ENCODE measurements at regions not wholly inside any gene's neighbourhood (a gene's known extent, or its start where the extent isn't known, plus 50 kb on each side); places are given as distances from the start of the nearest gene placed in this dataset.

DNA sequence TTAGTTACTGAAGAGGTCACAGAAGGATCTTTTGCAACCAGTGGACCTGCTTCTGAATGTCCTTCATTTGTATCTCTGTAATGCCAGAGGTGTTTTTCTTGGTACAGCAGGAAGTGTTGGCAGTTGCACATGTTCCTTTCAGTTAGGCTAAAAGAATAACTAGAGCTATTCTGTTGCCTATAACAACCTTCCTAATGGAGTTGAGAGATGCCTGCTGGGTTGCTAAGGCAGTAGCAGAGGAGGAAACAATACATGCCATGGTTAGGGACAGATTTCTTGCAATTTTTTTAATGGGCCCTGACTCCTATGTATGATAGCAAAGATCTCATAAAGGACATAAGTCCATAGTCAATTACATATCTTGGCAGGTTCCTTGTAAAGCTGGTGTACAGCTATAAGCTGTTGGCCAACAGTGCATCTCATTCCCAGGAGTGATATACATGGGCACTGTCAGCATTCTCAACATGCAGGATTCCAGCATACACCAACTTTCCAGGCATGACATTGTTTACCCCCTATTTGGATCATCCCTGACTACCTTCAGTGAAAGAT, 556.6 kb downstream of the CCER1 start:
- Histone ChIP-seq H2AFZ (ENCODE audit: low read length) (no peak overlapping the region), H3K27me3 (ENCODE audit: control insufficient read depth, insufficient read depth, low read length) (no peaks in the 10 kb centered on the region)

DNA sequence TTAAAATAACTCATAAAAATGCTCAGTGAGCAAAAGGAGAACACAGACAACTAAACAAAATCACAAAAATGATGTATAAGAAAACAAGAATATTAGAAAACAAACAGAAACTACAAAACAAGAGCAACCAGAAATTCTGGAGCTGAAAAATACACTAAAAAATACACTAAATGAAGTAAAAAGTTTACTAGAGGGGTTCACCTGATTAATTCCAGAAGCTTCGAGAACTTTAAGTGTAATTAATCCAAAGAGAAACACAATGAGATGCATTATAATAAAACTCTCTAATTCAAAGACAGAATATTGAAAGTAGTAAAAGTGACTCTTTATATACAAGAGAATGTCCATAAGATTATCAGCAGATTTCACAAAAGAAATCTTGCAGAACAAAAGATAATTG, 558.4 kb downstream of the CCER1 start:
- no peaks in the 10 kb centered on the region for H3K27me3 ChIP-seq (ENCODE audit: control insufficient read depth, insufficient read depth, low read length)
- H3K4me2 ChIP-seq (ENCODE audit: extremely low read depth, insufficient read depth, low read length) = no peak overlapping the region
- H3K27ac ChIP-seq (ENCODE audit: insufficient read depth, low read length) = no peak overlapping the region
- H3K4me3 ChIP-seq (replicated peaks in 1 of 4; ENCODE audit: control extremely low read depth in 1 of 4, insufficient read depth in 1 of 4, low read depth in 3 of 4, low read length in 4 of 4) = no peak overlapping the region
- no peak for DNase-seq (ENCODE audit: low read depth in 2 of 2)
- no peaks in the 10 kb centered on the region for H3K4me1 ChIP-seq (ENCODE audit: control insufficient read depth, extremely low read depth, insufficient read depth, low read length)
- no peaks in the 10 kb centered on the region for H3K36me3 ChIP-seq (ENCODE audit: control insufficient read depth, insufficient read depth, low read length)
- no peaks in the 10 kb centered on the region for H3K79me2 ChIP-seq (ENCODE audit: control insufficient read depth, insufficient read depth, low read length)
- TF ChIP-seq, protein P1, sequence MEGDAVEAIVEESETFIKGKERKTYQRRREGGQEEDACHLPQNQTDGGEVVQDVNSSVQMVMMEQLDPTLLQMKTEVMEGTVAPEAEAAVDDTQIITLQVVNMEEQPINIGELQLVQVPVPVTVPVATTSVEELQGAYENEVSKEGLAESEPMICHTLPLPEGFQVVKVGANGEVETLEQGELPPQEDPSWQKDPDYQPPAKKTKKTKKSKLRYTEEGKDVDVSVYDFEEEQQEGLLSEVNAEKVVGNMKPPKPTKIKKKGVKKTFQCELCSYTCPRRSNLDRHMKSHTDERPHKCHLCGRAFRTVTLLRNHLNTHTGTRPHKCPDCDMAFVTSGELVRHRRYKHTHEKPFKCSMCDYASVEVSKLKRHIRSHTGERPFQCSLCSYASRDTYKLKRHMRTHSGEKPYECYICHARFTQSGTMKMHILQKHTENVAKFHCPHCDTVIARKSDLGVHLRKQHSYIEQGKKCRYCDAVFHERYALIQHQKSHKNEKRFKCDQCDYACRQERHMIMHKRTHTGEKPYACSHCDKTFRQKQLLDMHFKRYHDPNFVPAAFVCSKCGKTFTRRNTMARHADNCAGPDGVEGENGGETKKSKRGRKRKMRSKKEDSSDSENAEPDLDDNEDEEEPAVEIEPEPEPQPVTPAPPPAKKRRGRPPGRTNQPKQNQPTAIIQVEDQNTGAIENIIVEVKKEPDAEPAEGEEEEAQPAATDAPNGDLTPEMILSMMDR (conservative IDR thresholded peaks at IDR 0.05 in 1 of 2, IDR thresholded peaks at IDR 0.05 in 1 of 2; ENCODE audit: low read depth in 1 of 2, low read length in 2 of 2) = no peak
- no peak for TF ChIP-seq EZH2 (IDR thresholded peaks at IDR 0.05; ENCODE audit: low read length, missing control alignments)
- no peaks in the 10 kb centered on the region for H3K9me3 ChIP-seq (ENCODE audit: control insufficient read depth, insufficient read depth, low read depth, low read length)
- H3K9ac ChIP-seq (ENCODE audit: insufficient read depth, low read length) = no peak overlapping the region
- no peak overlapping the region for H2AFZ ChIP-seq (ENCODE audit: low read length)
- H4K20me1 ChIP-seq (ENCODE audit: control insufficient read depth, extremely low read depth, insufficient read depth, low read length) = no peaks in the 10 kb centered on the region

More for the DNA sequence above, 556.6 kb downstream of the CCER1 start:
- no peaks in the 10 kb centered on the region for H3K4me1 ChIP-seq (ENCODE audit: control insufficient read depth, extremely low read depth, insufficient read depth, low read length)
- DNase-seq (ENCODE audit: low read depth in 2 of 2) = no peak
- no peaks in the 10 kb centered on the region for H3K79me2 ChIP-seq (ENCODE audit: control insufficient read depth, insufficient read depth, low read length)
- no peak overlapping the region for H3K9ac ChIP-seq (ENCODE audit: insufficient read depth, low read length)
- H4K20me1 ChIP-seq (ENCODE audit: control insufficient read depth, extremely low read depth, insufficient read depth, low read length) = no peaks in the 10 kb centered on the region
- TF ChIP-seq EZH2 (IDR thresholded peaks at IDR 0.05; ENCODE audit: low read length, missing control alignments) = no peak
- TF ChIP-seq, protein P1 (conservative IDR thresholded peaks at IDR 0.05 in 1 of 2, IDR thresholded peaks at IDR 0.05 in 1 of 2; ENCODE audit: low read depth in 1 of 2, low read length in 2 of 2) = no peak
- H3K4me2 ChIP-seq (ENCODE audit: extremely low read depth, insufficient read depth, low read length) = no peak overlapping the region
- H3K9me3 ChIP-seq (ENCODE audit: control insufficient read depth, insufficient read depth, low read depth, low read length) = no peaks in the 10 kb centered on the region
- no peaks in the 10 kb centered on the region for H3K36me3 ChIP-seq (ENCODE audit: control insufficient read depth, insufficient read depth, low read length)
- H3K27ac ChIP-seq (ENCODE audit: insufficient read depth, low read length) = no peak overlapping the region
- no peak overlapping the region for H3K4me3 ChIP-seq (replicated peaks in 1 of 4; ENCODE audit: control extremely low read depth in 1 of 4, insufficient read depth in 1 of 4, low read depth in 3 of 4, low read length in 4 of 4)

DNA sequence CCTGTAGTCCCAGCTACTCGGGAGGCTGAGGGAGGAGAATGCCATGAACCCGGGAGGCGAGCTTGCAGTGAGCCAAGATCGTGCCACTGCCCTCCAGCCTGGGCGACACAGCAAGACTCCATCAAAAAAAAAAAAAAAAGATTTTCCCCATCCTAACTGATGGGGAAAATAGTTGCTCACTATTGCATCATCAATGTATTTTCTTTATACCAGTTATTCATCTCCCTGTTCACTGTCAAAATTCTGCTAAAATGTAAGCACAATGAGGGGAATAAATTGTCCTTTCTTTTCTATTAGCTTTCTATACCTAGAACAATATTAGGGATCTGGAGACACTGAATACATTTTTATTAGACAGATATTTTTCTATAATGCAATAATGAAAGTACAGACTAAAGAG, 561.3 kb downstream of the CCER1 start:
- no peaks in the 10 kb centered on the region for H3K9me3 ChIP-seq (ENCODE audit: control insufficient read depth, insufficient read depth, low read depth, low read length)
- no peaks in the 10 kb centered on the region for H3K36me3 ChIP-seq (ENCODE audit: control insufficient read depth, insufficient read depth, low read length)
- H3K79me2 ChIP-seq (ENCODE audit: control insufficient read depth, insufficient read depth, low read length) = no peaks in the 10 kb centered on the region
- TF ChIP-seq EZH2 (IDR thresholded peaks at IDR 0.05; ENCODE audit: low read length, missing control alignments) = no peak
- TF ChIP-seq, protein P1 (conservative IDR thresholded peaks at IDR 0.05 in 1 of 2, IDR thresholded peaks at IDR 0.05 in 1 of 2; ENCODE audit: low read depth in 1 of 2, low read length in 2 of 2) = no peak
- no peak overlapping the region for H2AFZ ChIP-seq (ENCODE audit: low read length)
- no peak overlapping the region for H3K4me2 ChIP-seq (ENCODE audit: extremely low read depth, insufficient read depth, low read length)
- no peak for DNase-seq (ENCODE audit: low read depth in 2 of 2)
- H3K27ac ChIP-seq (ENCODE audit: insufficient read depth, low read length) = no peak overlapping the region
- no peaks in the 10 kb centered on the region for H3K27me3 ChIP-seq (ENCODE audit: control insufficient read depth, insufficient read depth, low read length)
- no peak overlapping the region for H3K4me3 ChIP-seq (replicated peaks in 1 of 4; ENCODE audit: control extremely low read depth in 1 of 4, insufficient read depth in 1 of 4, low read depth in 3 of 4, low read length in 4 of 4)
- H3K4me1 ChIP-seq (ENCODE audit: control insufficient read depth, extremely low read depth, insufficient read depth, low read length) = no peaks in the 10 kb centered on the region
- H3K9ac ChIP-seq (ENCODE audit: insufficient read depth, low read length) = no peak overlapping the region
- H4K20me1 ChIP-seq (ENCODE audit: control insufficient read depth, extremely low read depth, insufficient read depth, low read length) = no peaks in the 10 kb centered on the region
